ENCODE measurements at regions not wholly inside any gene's neighbourhood (a gene's known extent, or its start where the extent isn't known, plus 50 kb on each side); places are given as distances from the start of the nearest gene placed in this dataset.

DNA sequence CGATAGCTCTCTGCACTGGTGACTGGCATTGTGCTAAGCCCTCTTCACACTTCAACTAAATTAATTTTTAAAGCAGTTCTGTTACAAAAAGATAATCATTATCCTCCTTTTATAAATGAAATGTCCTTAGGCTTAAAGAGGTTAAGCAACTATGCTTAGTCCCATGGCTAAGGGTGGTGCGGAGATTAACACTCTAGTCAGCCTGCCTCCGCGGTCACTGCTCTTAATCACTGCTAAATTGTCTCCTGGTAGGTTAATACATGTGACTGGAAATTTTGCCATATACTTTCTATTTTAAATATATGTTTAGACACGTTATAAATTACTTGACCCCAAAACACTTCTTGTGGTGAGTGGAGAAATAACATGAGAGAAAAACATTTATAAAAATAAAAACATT, 473.7 kb downstream of the CENPC start:
- TF ChIP-seq EZH2 (conservative IDR thresholded peaks at IDR 0.05; ENCODE audit: low read depth, low read length), result no peak
- TF ChIP-seq POLR2AphosphoS5 (IDR thresholded peaks at IDR 0.05; ENCODE audit: low read depth, low read length), result no peak
- TF ChIP-seq, protein P1, sequence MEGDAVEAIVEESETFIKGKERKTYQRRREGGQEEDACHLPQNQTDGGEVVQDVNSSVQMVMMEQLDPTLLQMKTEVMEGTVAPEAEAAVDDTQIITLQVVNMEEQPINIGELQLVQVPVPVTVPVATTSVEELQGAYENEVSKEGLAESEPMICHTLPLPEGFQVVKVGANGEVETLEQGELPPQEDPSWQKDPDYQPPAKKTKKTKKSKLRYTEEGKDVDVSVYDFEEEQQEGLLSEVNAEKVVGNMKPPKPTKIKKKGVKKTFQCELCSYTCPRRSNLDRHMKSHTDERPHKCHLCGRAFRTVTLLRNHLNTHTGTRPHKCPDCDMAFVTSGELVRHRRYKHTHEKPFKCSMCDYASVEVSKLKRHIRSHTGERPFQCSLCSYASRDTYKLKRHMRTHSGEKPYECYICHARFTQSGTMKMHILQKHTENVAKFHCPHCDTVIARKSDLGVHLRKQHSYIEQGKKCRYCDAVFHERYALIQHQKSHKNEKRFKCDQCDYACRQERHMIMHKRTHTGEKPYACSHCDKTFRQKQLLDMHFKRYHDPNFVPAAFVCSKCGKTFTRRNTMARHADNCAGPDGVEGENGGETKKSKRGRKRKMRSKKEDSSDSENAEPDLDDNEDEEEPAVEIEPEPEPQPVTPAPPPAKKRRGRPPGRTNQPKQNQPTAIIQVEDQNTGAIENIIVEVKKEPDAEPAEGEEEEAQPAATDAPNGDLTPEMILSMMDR (CRISPR knock-in tag; IDR thresholded peaks at IDR 0.05), result no peak
- no peak for TF ChIP-seq PREB (CRISPR knock-in tag; IDR thresholded peaks at IDR 0.05)
- TF ChIP-seq, protein P2, sequence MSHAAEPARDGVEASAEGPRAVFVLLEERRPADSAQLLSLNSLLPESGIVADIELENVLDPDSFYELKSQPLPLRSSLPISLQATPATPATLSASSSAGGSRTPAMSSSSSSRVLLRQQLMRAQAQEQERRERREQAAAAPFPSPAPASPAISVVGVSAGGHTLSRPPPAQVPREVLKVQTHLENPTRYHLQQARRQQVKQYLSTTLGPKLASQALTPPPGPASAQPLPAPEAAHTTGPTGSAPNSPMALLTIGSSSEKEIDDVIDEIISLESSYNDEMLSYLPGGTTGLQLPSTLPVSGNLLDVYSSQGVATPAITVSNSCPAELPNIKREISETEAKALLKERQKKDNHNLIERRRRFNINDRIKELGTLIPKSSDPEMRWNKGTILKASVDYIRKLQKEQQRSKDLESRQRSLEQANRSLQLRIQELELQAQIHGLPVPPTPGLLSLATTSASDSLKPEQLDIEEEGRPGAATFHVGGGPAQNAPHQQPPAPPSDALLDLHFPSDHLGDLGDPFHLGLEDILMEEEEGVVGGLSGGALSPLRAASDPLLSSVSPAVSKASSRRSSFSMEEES (CRISPR knock-in tag; IDR thresholded peaks at IDR 0.05), result no peak
- TF ChIP-seq ZSCAN5A (CRISPR knock-in tag; IDR thresholded peaks at IDR 0.05; ENCODE audit: borderline replicate concordance), result no peak
- no peak for TF ChIP-seq ZNF253 (CRISPR knock-in tag; IDR thresholded peaks at IDR 0.05; ENCODE audit: borderline replicate concordance)
- no peak for TF ChIP-seq TCF7L2 (IDR thresholded peaks at IDR 0.05; ENCODE audit: low read depth, low read length)

Measured in HepG2 (cell line).